ENCODE measurements at regions not wholly inside any gene's neighbourhood (a gene's known extent, or its start where the extent isn't known, plus 50 kb on each side); places are given as distances from the start of the nearest gene placed in this dataset.

DNA sequence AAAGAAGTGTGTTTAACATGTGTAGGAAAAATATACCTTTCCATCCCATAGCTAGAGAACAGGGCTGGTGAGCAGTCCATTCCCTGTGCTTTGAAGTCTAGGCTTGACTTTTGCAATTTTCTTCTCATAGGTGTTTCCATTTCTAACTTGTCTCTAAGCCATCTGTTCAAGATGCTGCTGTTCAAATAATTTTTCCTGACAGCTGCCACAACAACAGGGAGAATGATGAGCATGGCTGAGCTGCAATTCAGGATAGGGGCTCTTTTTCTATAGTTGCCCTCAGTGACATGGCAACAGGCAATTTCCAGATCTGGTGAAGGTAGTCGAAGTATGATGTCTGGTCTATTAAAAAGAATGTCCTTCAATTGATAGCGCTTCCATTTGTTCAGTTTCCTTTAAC is 103.0 kb upstream of the HS3ST5 start:
- Histone ChIP-seq H3K9me2 (no peaks in the 10 kb centered on the region), H3K4me1 (ENCODE audit: control insufficient read depth in 1 of 2, insufficient read depth in 2 of 2, low read depth in 1 of 2, low read length in 1 of 2) (no peaks in the 10 kb centered on the region), H4K20me1 (ENCODE audit: insufficient read depth) (no peaks in the 10 kb centered on the region), H2AFZ (ENCODE audit: low read depth) (no peak overlapping the region), H3K4me2 (no peak overlapping the region), H3K9ac (no peak overlapping the region), H3K4me3 (ENCODE audit: low read depth in 2 of 2, low read length in 1 of 2) (no peak overlapping the region), H3K27me3 (ENCODE audit: insufficient read depth) (no peaks in the 10 kb centered on the region), H3K79me2 (ENCODE audit: insufficient read depth) (no peaks in the 10 kb centered on the region), H3K9me3 (no peaks in the 10 kb centered on the region), H3K27ac (ENCODE audit: low read depth in 2 of 2, low read length in 1 of 2) (no peak overlapping the region), H3F3A (replicated peaks; ENCODE audit: insufficient read depth) (no peaks in the 10 kb centered on the region), H3K36me3 (replicated peaks in 1 of 2; ENCODE audit: control insufficient read depth in 1 of 2, insufficient read depth in 2 of 2, low read length in 1 of 2) (no peaks in the 10 kb centered on the region)
- TF ChIP-seq JUND (IDR thresholded peaks at IDR 0.05) (no peak), CHD2 (IDR thresholded peaks at IDR 0.05; ENCODE audit: low read length, partially characterized antibody) (no peak), RCOR1 (IDR thresholded peaks at IDR 0.05; ENCODE audit: low read length) (no peak), MEF2A (IDR thresholded peaks at IDR 0.05; ENCODE audit: borderline replicate concordance, low read depth) (no peak), MXI1 (IDR thresholded peaks at IDR 0.05; ENCODE audit: low read depth, low read length) (no peak), ELF1 (IDR thresholded peaks at IDR 0.05) (no peak), YY1 (IDR thresholded peaks at IDR 0.05; ENCODE audit: low read depth) (no peak)
- TF ChIP-seq, protein P1, sequence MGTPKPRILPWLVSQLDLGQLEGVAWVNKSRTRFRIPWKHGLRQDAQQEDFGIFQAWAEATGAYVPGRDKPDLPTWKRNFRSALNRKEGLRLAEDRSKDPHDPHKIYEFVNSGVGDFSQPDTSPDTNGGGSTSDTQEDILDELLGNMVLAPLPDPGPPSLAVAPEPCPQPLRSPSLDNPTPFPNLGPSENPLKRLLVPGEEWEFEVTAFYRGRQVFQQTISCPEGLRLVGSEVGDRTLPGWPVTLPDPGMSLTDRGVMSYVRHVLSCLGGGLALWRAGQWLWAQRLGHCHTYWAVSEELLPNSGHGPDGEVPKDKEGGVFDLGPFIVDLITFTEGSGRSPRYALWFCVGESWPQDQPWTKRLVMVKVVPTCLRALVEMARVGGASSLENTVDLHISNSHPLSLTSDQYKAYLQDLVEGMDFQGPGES (IDR thresholded peaks at IDR 0.05; ENCODE audit: low read depth, low read length): no peak
- ChIA-PET CTCF (interaction anchor here (1.3 to 1.6 kb wide), 3 partner anchors 9 to 103 kb away, joined by 3 to 5 read pairs (median 3); partner anchors contain the start of gene HS3ST5), POLR2A (no interaction called here)
- 33% methylated on average over 2 of the region's 2 CpGs for WGBS (ENCODE audit: low lambda C conversion rate)
- DNase-seq: no peak

DNA sequence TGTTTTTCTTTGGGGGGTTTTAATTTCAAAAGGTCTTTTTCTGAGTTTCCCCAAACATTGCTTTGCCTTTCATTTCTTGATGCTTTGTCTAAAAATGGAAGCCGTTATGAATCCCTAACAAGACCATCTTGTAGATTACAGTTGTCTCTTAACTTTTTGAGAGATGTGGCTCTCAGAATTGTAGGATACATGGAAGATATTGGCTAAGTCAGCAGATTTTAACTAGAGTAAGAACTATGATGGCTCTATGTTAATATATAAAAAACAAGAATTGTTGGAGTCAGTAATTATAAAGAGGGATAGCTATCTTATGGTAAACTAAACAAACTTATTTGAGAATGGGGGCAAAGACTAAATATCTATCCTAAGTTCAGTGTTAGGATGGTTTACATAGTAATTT is 96.6 kb upstream of the HS3ST5 start:
- Histone ChIP-seq H3K36me3 (replicated peaks in 1 of 2; ENCODE audit: control insufficient read depth in 1 of 2, insufficient read depth in 2 of 2, low read length in 1 of 2) (no peaks in the 10 kb centered on the region), H3K9me2 (no peaks in the 10 kb centered on the region), H3K27me3 (ENCODE audit: insufficient read depth) (no peaks in the 10 kb centered on the region), H3K4me3 (ENCODE audit: low read depth in 2 of 2, low read length in 1 of 2) (no peak overlapping the region), H4K20me1 (ENCODE audit: insufficient read depth) (no peaks in the 10 kb centered on the region), H3K4me2 (no peak overlapping the region), H3F3A (replicated peaks; ENCODE audit: insufficient read depth) (no peaks in the 10 kb centered on the region), H3K4me1 (ENCODE audit: control insufficient read depth in 1 of 2, insufficient read depth in 2 of 2, low read depth in 1 of 2, low read length in 1 of 2) (no peaks in the 10 kb centered on the region), H3K9ac (no peak overlapping the region), H3K27ac (ENCODE audit: low read depth in 2 of 2, low read length in 1 of 2) (no peak overlapping the region), H3K9me3 (no peaks in the 10 kb centered on the region), H3K79me2 (ENCODE audit: insufficient read depth) (no peaks in the 10 kb centered on the region), H2AFZ (ENCODE audit: low read depth) (no peak overlapping the region)
- WGBS (ENCODE audit: low lambda C conversion rate): 15% methylated on average over 1 of the region's 1 CpG
- TF ChIP-seq, protein P2, sequence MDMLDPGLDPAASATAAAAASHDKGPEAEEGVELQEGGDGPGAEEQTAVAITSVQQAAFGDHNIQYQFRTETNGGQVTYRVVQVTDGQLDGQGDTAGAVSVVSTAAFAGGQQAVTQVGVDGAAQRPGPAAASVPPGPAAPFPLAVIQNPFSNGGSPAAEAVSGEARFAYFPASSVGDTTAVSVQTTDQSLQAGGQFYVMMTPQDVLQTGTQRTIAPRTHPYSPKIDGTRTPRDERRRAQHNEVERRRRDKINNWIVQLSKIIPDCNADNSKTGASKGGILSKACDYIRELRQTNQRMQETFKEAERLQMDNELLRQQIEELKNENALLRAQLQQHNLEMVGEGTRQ (IDR thresholded peaks at IDR 0.05; ENCODE audit: borderline replicate concordance, low read depth, low read length): no peak
- TF ChIP-seq SMC3 (IDR thresholded peaks at IDR 0.05; ENCODE audit: low read depth, low read length): no peak
- TF ChIP-seq POLR2AphosphoS5 (IDR thresholded peaks at IDR 0.05; ENCODE audit: low read depth, low read length): no peak
- TF ChIP-seq TCF12 (IDR thresholded peaks at IDR 0.05): no peak
- no peak for TF ChIP-seq YY1 (IDR thresholded peaks at IDR 0.05; ENCODE audit: low read depth)
- TF ChIP-seq NRF1 (IDR thresholded peaks at IDR 0.05; ENCODE audit: low read depth, low read length): no peak
- no peak for DNase-seq
- POLR2A ChIA-PET: no interaction called here
- CTCF ChIA-PET: no interaction called here

All from SK-N-SH (cell line).